Coronary artery (tissue), 2 donors: ENCODE measurements at regions not wholly inside any gene's neighbourhood (a gene's known extent, or its start where the extent isn't known, plus 50 kb on each side); places are given as distances from the start of the nearest gene placed in this dataset.

Experiments
- DNase-seq: peaks from one replicate; pipeline ENCODE4 v3.0.0-alpha.2; 2017; ENCODE audit warnings: low spot score
- H3K27ac ChIP-seq, 2 donors: fragments of 200-600 bp; sonication (generic); one replicate each; pipeline ENCODE4 v1.5.1; 2016 to 2019
- H3K4me3 ChIP-seq: fragments of 200-600 bp; sonication (generic); 2 replicates; pipeline ENCODE4 v1.5.1; 2016; ENCODE audit warnings: mild to moderate bottlenecking, moderate library complexity
- CTCF ChIP-seq: fragments of 200-600 bp; sonication (generic); IDR thresholded peaks from one replicate; pipeline ENCODE4 v1.5.1; 2019; ENCODE audit warnings: antibody characterized with exemption

GRCh38 chr5:130992621-130993020 is 172.4 kb downstream of the HINT1 start:
- Histone ChIP-seq H3K4me3 (no peak overlapping the region), H3K27ac (no peak overlapping the region)
- DNase-seq, result no peak
- no peak for TF ChIP-seq CTCF

- Histone ChIP-seq H3K4me3 (no peak overlapping the region), H3K27ac (no peak overlapping the region)
- no peak for DNase-seq
- no peak for TF ChIP-seq CTCF
Measured at GRCh38 chr5:130992095-130992494, 173.0 kb downstream of the HINT1 start.

- DNase-seq, result no peak
- Histone ChIP-seq H3K27ac (no peak overlapping the region), H3K4me3 (no peak overlapping the region)
- no peak for TF ChIP-seq CTCF
Measured at GRCh38 chr5:130985776-130986175, 179.3 kb downstream of the HINT1 start.

GRCh38 chr5:130981663-130982062 is 183.4 kb downstream of the HINT1 start:
- no peak overlapping the region for H3K4me3 ChIP-seq
- H3K27ac ChIP-seq, result no peak overlapping the region
- TF ChIP-seq CTCF, result no peak
- DNase-seq, result no peak

GRCh38 chr5:130978475-130978874 is 186.6 kb downstream of the HINT1 start:
- DNase-seq, result no peak
- H3K4me3 ChIP-seq, result no peak overlapping the region
- TF ChIP-seq CTCF, result no peak
- no peak overlapping the region for H3K27ac ChIP-seq

- Histone ChIP-seq H3K4me3 (no peak overlapping the region), H3K27ac (no peak overlapping the region)
- TF ChIP-seq CTCF, result no peak
- DNase-seq, result no peak
Measured at GRCh38 chr5:130976493-130976892, 188.6 kb downstream of the HINT1 start.

- DNase-seq, result no peak
- TF ChIP-seq CTCF, result no peak
- Histone ChIP-seq H3K27ac (no peak overlapping the region), H3K4me3 (no peak overlapping the region)
Measured at GRCh38 chr5:130975847-130976246, 189.2 kb downstream of the HINT1 start.
